GM04504 (cell line): ENCODE measurements at regions not wholly inside any gene's neighbourhood (a gene's known extent, or its start where the extent isn't known, plus 50 kb on each side); places are given as distances from the start of the nearest gene placed in this dataset.

Source experiments
- DNase-seq: peaks from one replicate; pipeline ENCODE4 v3.0.0-alpha.2; 2012; ENCODE audit warnings: low read depth

GRCh38 chr11:131235328-131236298 lies 134.8 kb upstream of the NTM start:
- DNase-seq = no peak

- no peak for DNase-seq
These were observed 130.0 kb upstream of the NTM start for GRCh38 chr11:131240421-131240820.

GRCh38 chr11:131242476-131243000 lies 127.9 kb upstream of the NTM start:
- no peak for DNase-seq

GRCh38 chr11:131246156-131246555 lies 124.3 kb upstream of the NTM start:
- no peak for DNase-seq

- DNase-seq = no peak
These were observed 123.8 kb upstream of the NTM start for GRCh38 chr11:131246663-131247062.

- DNase-seq = no peak
These were observed 121.8 kb upstream of the NTM start for GRCh38 chr11:131248588-131248987.

- DNase-seq = no peak
These were observed 117.2 kb upstream of the NTM start for GRCh38 chr11:131253142-131253655.

GRCh38 chr11:131253656-131254151 lies 116.7 kb upstream of the NTM start:
- DNase-seq = no peak

GRCh38 chr11:131254254-131254653 lies 116.2 kb upstream of the NTM start:
- DNase-seq = no peak

GRCh38 chr11:131274233-131274632 lies 96.2 kb upstream of the NTM start:
- no peak for DNase-seq

- DNase-seq = no peak
These were observed 94.8 kb upstream of the NTM start for GRCh38 chr11:131275580-131275979.

GRCh38 chr11:131278472-131278871 lies 91.9 kb upstream of the NTM start:
- no peak for DNase-seq

- DNase-seq = no peak
These were observed 90.6 kb upstream of the NTM start for GRCh38 chr11:131279654-131280384.

GRCh38 chr11:131281316-131281715 lies 89.1 kb upstream of the NTM start:
- DNase-seq = no peak

GRCh38 chr11:131284041-131284440 lies 86.4 kb upstream of the NTM start:
- DNase-seq = no peak

GRCh38 chr11:131288521-131289091 lies 81.8 kb upstream of the NTM start:
- DNase-seq = no peak

GRCh38 chr11:131290185-131290584 lies 80.2 kb upstream of the NTM start:
- no peak for DNase-seq

- no peak for DNase-seq
These were observed 74.4 kb upstream of the NTM start for GRCh38 chr11:131295986-131296385.

GRCh38 chr11:131297441-131297840 lies 73.0 kb upstream of the NTM start:
- DNase-seq = no peak

- DNase-seq = no peak
These were observed 70.6 kb upstream of the NTM start for GRCh38 chr11:131299598-131300438.

- DNase-seq = no peak
These were observed 70.0 kb upstream of the NTM start for GRCh38 chr11:131300439-131300717.
